ENCODE measurements at regions not wholly inside any gene's neighbourhood (a gene's known extent, or its start where the extent isn't known, plus 50 kb on each side); places are given as distances from the start of the nearest gene placed in this dataset.
A peak's percentile ranks its signal among the peaks of the same experiment; 100 is the strongest.

DNA sequence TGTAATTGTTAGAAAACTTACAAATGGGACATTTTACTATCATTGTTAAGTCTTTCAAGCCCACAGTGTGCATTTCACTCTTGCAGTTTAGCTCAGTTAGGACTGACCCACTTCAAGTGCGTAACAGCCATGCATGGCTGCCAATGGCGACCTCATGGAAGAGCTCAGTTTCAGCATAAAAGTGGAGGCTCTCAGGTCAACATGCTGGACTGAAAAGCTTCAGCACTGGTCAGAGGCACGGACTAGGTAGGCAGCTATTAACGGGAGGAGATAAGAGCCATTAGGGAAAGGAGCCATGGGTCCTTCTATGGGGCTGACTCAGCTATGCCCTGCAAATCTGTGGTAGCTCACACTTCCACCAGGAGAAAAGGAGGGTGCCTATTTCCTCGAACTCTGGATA is 101.8 kb downstream of the TTLL2 start:
- Histone ChIP-seq H3K27ac (ENCODE audit: low read length) (no peak overlapping the region), H3K36me3 (ENCODE audit: control insufficient read depth, low read depth, low read length) (no peaks in the 10 kb centered on the region), H3K27me3 (ENCODE audit: control insufficient read depth, insufficient read depth, low read length) (no peaks in the 10 kb centered on the region), H3K9ac (ENCODE audit: low read length) (no peak overlapping the region), H3K4me3 (ENCODE audit: low read length) (no peak overlapping the region), H3K4me1 (ENCODE audit: control insufficient read depth, low read depth, low read length) (no peaks in the 10 kb centered on the region), H3K9me3 (ENCODE audit: control insufficient read depth, low read depth, low read length) (no peaks in the 10 kb centered on the region)

- H3K9me3 ChIP-seq (ENCODE audit: control insufficient read depth, low read depth, low read length) = no peaks in the 10 kb centered on the region
- no peaks in the 10 kb centered on the region for H3K4me1 ChIP-seq (ENCODE audit: control insufficient read depth, low read depth, low read length)
- H3K36me3 ChIP-seq (ENCODE audit: control insufficient read depth, low read depth, low read length) = no peaks in the 10 kb centered on the region
- H3K27ac ChIP-seq (ENCODE audit: low read length) = no peak overlapping the region
- H3K4me3 ChIP-seq (ENCODE audit: low read length) = no peak overlapping the region
- H3K27me3 ChIP-seq (ENCODE audit: control insufficient read depth, insufficient read depth, low read length) = no peaks in the 10 kb centered on the region
- H3K9ac ChIP-seq (ENCODE audit: low read length) = no peak overlapping the region
Measured at GRCh38 chr6:167428664-167429333, 103.9 kb downstream of the TTLL2 start.

- no peak overlapping the region for H3K27ac ChIP-seq (ENCODE audit: low read length)
- H3K9me3 ChIP-seq (ENCODE audit: control insufficient read depth, low read depth, low read length) = no peaks in the 10 kb centered on the region
- no peaks in the 10 kb centered on the region for H3K36me3 ChIP-seq (ENCODE audit: control insufficient read depth, low read depth, low read length)
- H3K4me1 ChIP-seq (ENCODE audit: control insufficient read depth, low read depth, low read length) = no peaks in the 10 kb centered on the region
- H3K27me3 ChIP-seq (ENCODE audit: control insufficient read depth, insufficient read depth, low read length) = no peaks in the 10 kb centered on the region
- H3K9ac ChIP-seq (ENCODE audit: low read length) = no peak overlapping the region
- H3K4me3 ChIP-seq (ENCODE audit: low read length) = no peak overlapping the region
Measured at GRCh38 chr6:167429353-167429752, 104.5 kb downstream of the TTLL2 start.

DNA sequence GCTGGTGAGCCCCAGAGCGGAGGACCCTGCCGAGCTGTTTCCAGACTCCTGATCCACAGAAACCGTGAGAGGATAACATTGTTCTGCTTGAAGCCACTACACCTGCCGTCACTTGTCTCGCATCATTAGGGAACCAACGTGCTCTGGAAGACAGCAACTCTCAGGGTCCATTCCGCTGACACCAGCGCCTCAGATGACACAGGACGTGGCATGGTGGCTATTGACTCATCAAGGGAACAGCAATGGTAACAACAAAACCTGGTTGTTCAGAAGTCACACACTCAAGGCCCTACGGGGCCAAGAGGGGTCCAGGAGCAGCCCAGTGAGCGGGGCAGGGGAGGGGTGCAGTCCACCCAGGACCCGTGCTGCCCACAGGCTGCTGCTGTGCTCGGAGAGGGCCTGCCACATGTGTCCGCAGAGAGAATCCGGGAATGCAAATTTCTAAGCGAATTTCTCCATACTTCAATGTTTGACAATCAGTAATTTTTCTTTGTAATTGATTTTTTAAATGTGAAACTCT is 110.4 kb downstream of the TTLL2 start:
- Histone ChIP-seq H3K27ac (ENCODE audit: low read length) (no peak overlapping the region), H3K27me3 (ENCODE audit: control insufficient read depth, insufficient read depth, low read length) (no peaks in the 10 kb centered on the region), H3K9me3 (ENCODE audit: control insufficient read depth, low read depth, low read length) (no peaks in the 10 kb centered on the region), H3K4me3 (ENCODE audit: low read length) (no peak overlapping the region), H3K4me1 (ENCODE audit: control insufficient read depth, low read depth, low read length) (peaks cover 9% of the 10 kb centered on the region), H3K9ac (ENCODE audit: low read length) (no peak overlapping the region), H3K36me3 (ENCODE audit: control insufficient read depth, low read depth, low read length) (no peaks in the 10 kb centered on the region)

DNA sequence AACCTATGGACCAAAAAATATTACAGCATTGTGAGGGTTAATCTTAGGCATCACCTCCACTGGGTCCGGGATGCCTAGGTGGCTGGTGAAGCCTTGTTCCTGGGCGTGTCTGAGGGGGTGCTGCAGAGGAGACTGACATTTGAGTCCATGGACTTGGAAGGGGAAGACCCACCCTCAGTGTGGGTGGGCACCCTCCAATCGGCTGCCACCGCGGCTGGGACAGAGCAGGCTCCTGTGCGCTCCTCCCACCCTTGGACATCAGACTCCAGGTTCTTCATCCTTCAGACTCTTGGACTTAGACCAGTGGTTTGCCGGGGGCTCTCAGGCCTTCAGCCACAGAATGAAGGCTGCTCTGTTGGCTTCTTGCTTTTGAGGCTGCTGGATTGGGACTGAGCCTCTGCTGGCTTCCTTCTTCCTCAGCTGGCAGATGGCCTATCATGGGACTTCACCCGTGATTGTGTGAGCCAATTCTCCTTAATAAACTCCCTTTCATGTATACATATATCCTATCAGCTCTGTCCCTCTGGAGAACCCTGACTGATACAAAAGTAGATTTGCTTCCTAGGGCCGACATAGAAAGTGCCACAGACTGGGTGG is 113.1 kb downstream of the TTLL2 start:
- no peak overlapping the region for H3K27ac ChIP-seq (ENCODE audit: low read length)
- H3K4me3 ChIP-seq (ENCODE audit: low read length) = no peak overlapping the region
- no peaks in the 10 kb centered on the region for H3K36me3 ChIP-seq (ENCODE audit: control insufficient read depth, low read depth, low read length)
- H3K9ac ChIP-seq (ENCODE audit: low read length) = no peak overlapping the region
- no peaks in the 10 kb centered on the region for H3K9me3 ChIP-seq (ENCODE audit: control insufficient read depth, low read depth, low read length)
- peaks cover 30% of the 10 kb centered on the region for H3K4me1 ChIP-seq (ENCODE audit: control insufficient read depth, low read depth, low read length)
- no peaks in the 10 kb centered on the region for H3K27me3 ChIP-seq (ENCODE audit: control insufficient read depth, insufficient read depth, low read length)

DNA sequence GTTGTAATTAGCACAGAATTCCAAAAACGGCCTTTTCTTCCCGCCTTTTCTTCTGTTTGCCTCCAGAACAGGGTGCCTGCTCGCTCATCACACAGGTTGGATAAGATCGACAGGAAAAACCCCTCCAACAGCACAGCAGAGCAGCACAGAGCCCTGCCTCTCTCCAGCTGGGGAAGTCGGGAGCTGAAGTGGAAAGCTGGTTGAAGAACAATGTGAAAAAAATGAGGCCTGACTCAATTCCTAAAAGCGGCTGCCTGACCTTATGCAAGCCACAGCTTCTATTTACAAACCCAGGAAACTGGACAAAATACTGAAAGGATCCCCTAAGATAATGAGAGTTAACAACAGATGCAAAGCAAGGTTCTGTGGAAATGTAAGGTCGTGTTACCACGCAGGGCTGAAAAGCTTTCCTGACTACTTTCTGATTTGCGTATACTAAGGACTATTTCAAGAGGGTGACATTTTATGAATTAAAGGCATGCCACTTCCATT is 116.9 kb downstream of the TTLL2 start:
- Histone ChIP-seq H3K9me3 (ENCODE audit: control insufficient read depth, low read depth, low read length) (no peaks in the 10 kb centered on the region), H3K27me3 (ENCODE audit: control insufficient read depth, insufficient read depth, low read length) (no peaks in the 10 kb centered on the region), H3K4me3 (ENCODE audit: low read length) (peak overlapping the region; percentile 42), H3K27ac (ENCODE audit: low read length) (peak overlapping the region; percentile 99), H3K9ac (ENCODE audit: low read length) (peak overlapping the region; percentile 83), H3K36me3 (ENCODE audit: control insufficient read depth, low read depth, low read length) (no peaks in the 10 kb centered on the region), H3K4me1 (ENCODE audit: control insufficient read depth, low read depth, low read length) (peaks cover 64% of the 10 kb centered on the region)

- peak overlapping the region; percentile 83 for H3K9ac ChIP-seq (ENCODE audit: low read length)
- H3K4me1 ChIP-seq (ENCODE audit: control insufficient read depth, low read depth, low read length) = peaks cover 64% of the 10 kb centered on the region
- H3K4me3 ChIP-seq (ENCODE audit: low read length) = peak overlapping the region; percentile 42
- no peaks in the 10 kb centered on the region for H3K36me3 ChIP-seq (ENCODE audit: control insufficient read depth, low read depth, low read length)
- no peaks in the 10 kb centered on the region for H3K27me3 ChIP-seq (ENCODE audit: control insufficient read depth, insufficient read depth, low read length)
- peak overlapping the region; percentile 99 for H3K27ac ChIP-seq (ENCODE audit: low read length)
- H3K9me3 ChIP-seq (ENCODE audit: control insufficient read depth, low read depth, low read length) = no peaks in the 10 kb centered on the region
Measured at GRCh38 chr6:167442245-167442644, 117.4 kb downstream of the TTLL2 start.

DNA sequence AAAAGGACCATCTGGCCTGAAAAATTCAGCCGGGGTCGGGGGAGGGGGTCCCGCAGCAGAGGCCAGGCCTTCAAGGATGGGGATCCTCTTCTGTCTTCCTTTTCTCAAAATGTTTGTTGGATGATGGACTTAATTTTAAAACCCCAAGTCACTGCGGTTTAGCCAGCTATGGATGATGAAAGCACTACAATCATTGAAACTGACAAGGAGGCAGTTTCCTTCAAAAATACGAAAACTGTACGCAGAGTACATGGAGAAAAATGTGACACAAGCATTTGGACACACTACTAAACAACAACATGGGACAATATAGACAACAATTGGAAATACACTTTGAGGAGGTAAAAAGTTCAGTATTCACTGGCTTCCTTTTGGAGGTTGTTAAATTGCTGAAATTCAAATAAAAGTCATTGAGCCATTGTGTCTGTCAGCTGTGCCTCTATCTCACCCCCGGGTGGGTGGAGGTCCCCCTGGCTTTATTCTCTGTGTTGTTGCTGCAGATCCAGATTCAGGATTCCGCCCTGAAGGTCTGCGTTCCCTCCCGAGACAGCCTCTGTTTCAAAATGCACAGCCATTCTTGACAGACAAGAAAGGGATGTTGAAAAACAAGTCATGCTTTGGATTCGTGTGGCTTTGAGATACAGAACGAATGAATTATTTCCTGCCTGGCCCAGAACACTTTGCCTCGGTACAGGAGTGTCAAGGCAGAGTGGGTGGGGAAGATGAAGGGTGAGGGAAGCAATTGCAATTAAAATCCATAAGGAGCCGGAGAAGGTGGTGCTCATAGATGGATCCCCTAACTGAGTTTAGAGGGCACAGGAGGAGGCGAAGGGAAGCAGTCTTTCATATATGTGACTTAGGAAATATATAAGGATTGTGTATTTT is 118.2 kb downstream of the TTLL2 start:
- H3K27me3 ChIP-seq (ENCODE audit: control insufficient read depth, insufficient read depth, low read length) = no peaks in the 10 kb centered on the region
- no peaks in the 10 kb centered on the region for H3K36me3 ChIP-seq (ENCODE audit: control insufficient read depth, low read depth, low read length)
- peak overlapping the region; percentile 23 for H3K4me3 ChIP-seq (ENCODE audit: low read length)
- H3K4me1 ChIP-seq (ENCODE audit: control insufficient read depth, low read depth, low read length) = peaks cover 64% of the 10 kb centered on the region
- peak overlapping the region; percentile 96 for H3K27ac ChIP-seq (ENCODE audit: low read length)
- peak overlapping the region; percentile 50 for H3K9ac ChIP-seq (ENCODE audit: low read length)
- no peaks in the 10 kb centered on the region for H3K9me3 ChIP-seq (ENCODE audit: control insufficient read depth, low read depth, low read length)

DNA sequence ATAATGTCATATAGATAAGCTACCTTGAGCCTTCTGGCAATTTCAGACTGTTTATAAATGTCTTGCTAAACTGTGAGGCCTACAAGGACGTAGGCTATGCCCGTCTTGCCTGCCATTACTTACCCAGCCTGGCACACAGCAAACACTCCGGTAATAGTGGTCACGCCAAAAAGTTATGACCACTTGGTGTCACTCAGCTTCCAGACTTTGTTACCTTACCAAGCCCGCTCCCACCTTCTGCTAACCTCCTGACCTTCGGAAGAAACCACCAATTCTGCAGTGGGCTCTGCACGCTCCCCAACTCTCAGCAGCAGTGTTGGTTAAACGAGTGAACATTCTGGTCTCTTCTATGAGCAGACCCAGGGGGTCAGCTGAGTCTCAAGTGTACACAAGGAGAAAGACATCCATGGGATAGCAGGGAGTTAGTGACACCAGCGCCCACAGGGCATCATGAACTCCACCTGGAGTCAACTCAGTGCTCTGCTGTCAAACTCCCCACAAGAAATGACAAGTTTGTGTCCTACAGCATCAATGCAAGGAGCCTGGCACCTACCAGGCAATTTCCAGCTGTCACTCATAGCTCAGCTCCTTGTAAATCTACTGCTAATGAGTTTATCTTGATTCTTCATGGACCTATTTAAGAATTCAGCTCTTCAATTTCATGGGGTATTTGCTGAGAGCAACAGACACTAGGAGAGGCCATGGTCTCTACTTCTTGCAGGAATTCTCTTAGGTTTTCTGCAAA is 119.9 kb downstream of the TTLL2 start:
- Histone ChIP-seq H3K9me3 (ENCODE audit: control insufficient read depth, low read depth, low read length) (no peaks in the 10 kb centered on the region), H3K4me1 (ENCODE audit: control insufficient read depth, low read depth, low read length) (peaks cover 59% of the 10 kb centered on the region), H3K9ac (ENCODE audit: low read length) (no peak overlapping the region), H3K27me3 (ENCODE audit: control insufficient read depth, insufficient read depth, low read length) (no peaks in the 10 kb centered on the region), H3K4me3 (ENCODE audit: low read length) (no peak overlapping the region), H3K27ac (ENCODE audit: low read length) (no peak overlapping the region), H3K36me3 (ENCODE audit: control insufficient read depth, low read depth, low read length) (no peaks in the 10 kb centered on the region)

DNA sequence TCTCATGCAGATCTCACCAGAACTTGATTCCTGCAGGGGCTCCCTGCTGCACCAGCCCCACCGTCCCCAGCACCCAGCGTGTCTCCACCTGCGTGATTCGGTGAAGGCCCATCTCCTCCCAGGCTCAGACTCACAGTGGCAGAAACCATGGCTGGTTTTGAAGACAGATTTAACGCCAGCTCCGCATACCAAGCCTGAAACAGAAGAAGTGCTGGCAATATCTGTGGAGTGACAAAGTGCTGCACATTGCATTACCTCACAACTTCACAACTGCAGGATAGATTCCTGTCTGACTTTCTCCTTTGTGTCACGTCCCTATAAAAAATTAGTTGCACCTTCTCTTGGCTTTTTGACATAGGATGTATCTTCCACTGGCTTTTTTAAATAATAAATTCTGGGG is 120.7 kb downstream of the TTLL2 start:
- Histone ChIP-seq H3K4me1 (ENCODE audit: control insufficient read depth, low read depth, low read length) (peaks cover 55% of the 10 kb centered on the region), H3K27me3 (ENCODE audit: control insufficient read depth, insufficient read depth, low read length) (no peaks in the 10 kb centered on the region), H3K36me3 (ENCODE audit: control insufficient read depth, low read depth, low read length) (no peaks in the 10 kb centered on the region), H3K9me3 (ENCODE audit: control insufficient read depth, low read depth, low read length) (no peaks in the 10 kb centered on the region), H3K4me3 (ENCODE audit: low read length) (no peak overlapping the region), H3K9ac (ENCODE audit: low read length) (no peak overlapping the region), H3K27ac (ENCODE audit: low read length) (no peak overlapping the region)

DNA sequence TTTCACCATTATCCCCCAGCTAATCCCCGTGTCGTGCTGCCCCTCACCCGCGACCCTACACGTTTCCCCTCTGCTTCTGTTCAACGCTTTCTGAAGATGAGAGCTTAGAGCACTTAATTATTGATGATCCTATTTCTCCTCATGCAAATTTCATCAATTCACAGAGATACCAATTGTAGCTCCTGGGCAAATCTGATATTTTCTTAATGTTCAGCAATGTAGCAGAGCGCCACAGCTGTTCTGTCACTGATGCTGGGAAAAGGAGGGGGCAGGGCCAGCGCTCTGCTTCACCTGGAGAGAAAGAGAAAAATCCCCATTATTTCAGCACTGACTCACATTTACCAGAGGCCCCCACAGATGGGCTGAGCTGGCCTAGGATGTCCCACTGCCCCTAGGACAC is 121.2 kb downstream of the TTLL2 start:
- Histone ChIP-seq H3K9ac (ENCODE audit: low read length) (no peak overlapping the region), H3K4me1 (ENCODE audit: control insufficient read depth, low read depth, low read length) (peaks cover 51% of the 10 kb centered on the region), H3K4me3 (ENCODE audit: low read length) (no peak overlapping the region), H3K36me3 (ENCODE audit: control insufficient read depth, low read depth, low read length) (no peaks in the 10 kb centered on the region), H3K27me3 (ENCODE audit: control insufficient read depth, insufficient read depth, low read length) (no peaks in the 10 kb centered on the region), H3K9me3 (ENCODE audit: control insufficient read depth, low read depth, low read length) (no peaks in the 10 kb centered on the region), H3K27ac (ENCODE audit: low read length) (no peak overlapping the region)
